Keratinocyte (primary cell): ENCODE measurements at regions not wholly inside any gene's neighbourhood (a gene's known extent, or its start where the extent isn't known, plus 50 kb on each side); places are given as distances from the start of the nearest gene placed in this dataset.

ENCODE experiments used
- DNase-seq: peaks from one replicate; pipeline ENCODE4 v3.0.0-alpha.2; 2011; ENCODE audit warnings: low read depth, missing footprints, low spot score
- FAIRE-seq: peaks from 2 replicates; lab custom pipeline; 2011; peaks lifted over from hg19 to GRCh38; lab: Jason Lieb, UNC
- H2AFZ ChIP-seq: 2 replicates; pipeline ENCODE4 v1.6.0; 2012; ENCODE audit warnings: low read length, control low read depth, inconsistent platforms; ENCODE audit not compliant: control insufficient read depth
- H3K27ac ChIP-seq: 2 replicates; pipeline ENCODE4 v1.5.1; 2011; ENCODE audit warnings: low read length; ENCODE audit not compliant: control insufficient read depth, insufficient read depth
- H3K27me3 ChIP-seq: 3 replicates; pipeline ENCODE4 v1.6.0; 2011; ENCODE audit warnings: low read length; ENCODE audit not compliant: control insufficient read depth, insufficient read depth; ENCODE audit errors: extremely low read depth
- H3K36me3 ChIP-seq, 2 experiments: 2 replicates in 1 of 2; 3 replicates in 1 of 2; pipeline ENCODE4 v1.5.1; 2011; ENCODE audit warnings: low read length in 2 of 2, mild to moderate bottlenecking in 1 of 2; ENCODE audit not compliant: control insufficient read depth in 2 of 2, insufficient read depth in 2 of 2; ENCODE audit errors: extremely low read depth in 1 of 2
- H3K4me1 ChIP-seq: 3 replicates; pipeline ENCODE4 v1.5.1; 2011; ENCODE audit warnings: low read length; ENCODE audit not compliant: control insufficient read depth, insufficient read depth; ENCODE audit errors: extremely low read depth
- H3K4me2 ChIP-seq: 3 replicates; pipeline ENCODE4 v1.6.0; 2011; ENCODE audit warnings: low read depth, low read length; ENCODE audit not compliant: control insufficient read depth, insufficient read depth; ENCODE audit errors: extremely low read depth
- H3K4me3 ChIP-seq, 3 experiments: fragments of 200-600 bp in 1 of 3; sonication (generic) in 1 of 3; 2 replicates in 2 of 3; 3 replicates in 1 of 3; pipeline ENCODE4 v1.5.1; 2011 to 2016; ENCODE audit warnings: low read length in 3 of 3, mild to moderate bottlenecking in 3 of 3, control low read depth in 2 of 3, inconsistent platforms in 1 of 3, low read depth in 1 of 3, mixed read lengths in 1 of 3, mixed run types in 1 of 3, moderate library complexity in 1 of 3; ENCODE audit not compliant: control insufficient read depth in 2 of 3, insufficient read depth in 2 of 3; ENCODE audit errors: extremely low read depth in 1 of 3
- H3K79me2 ChIP-seq: 2 replicates; pipeline ENCODE4 v1.6.0; 2012; ENCODE audit warnings: low read length; ENCODE audit not compliant: control insufficient read depth, insufficient read depth
- H3K9ac ChIP-seq: 3 replicates; pipeline ENCODE4 v1.6.0; 2011; ENCODE audit warnings: low read length; ENCODE audit not compliant: control insufficient read depth, insufficient read depth; ENCODE audit errors: extremely low read depth
- H3K9me1 ChIP-seq: 3 replicates; pipeline ENCODE4 v1.6.0; 2011; ENCODE audit warnings: low read length; ENCODE audit not compliant: control insufficient read depth, insufficient read depth; ENCODE audit errors: extremely low read depth
- H3K9me3 ChIP-seq: 2 replicates; pipeline ENCODE4 v1.5.1; 2012; ENCODE audit warnings: low read depth, low read length; ENCODE audit not compliant: control insufficient read depth
- H4K20me1 ChIP-seq: 3 replicates; pipeline ENCODE4 v1.6.0; 2011; ENCODE audit warnings: low read length; ENCODE audit not compliant: control insufficient read depth, insufficient read depth; ENCODE audit errors: extremely low read depth
- EZH2 ChIP-seq: IDR thresholded peaks from one replicate; pipeline ENCODE4 v1.6.1; 2012; ENCODE audit warnings: inconsistent platforms, mild to moderate bottlenecking, low read length, moderate library complexity
- dilution Hi-C: fragments of 300-500 bp; cut with MboI; formaldehyde crosslinking; loops from one replicate; pipeline ENCODE4 v1.7.0; 2020; ENCODE audit warnings: low sequenced_read_pairs; ENCODE audit not compliant: extremely low pct_ligation_motif_present
- TF ChIP-seq, protein P1 (sequence below), 3 experiments: IDR thresholded peaks in 1 of 3; conservative IDR thresholded peaks in 1 of 3; optimal IDR thresholded peaks in 1 of 3; 2 replicates in 2 of 3; 3 replicates in 1 of 3; pipeline versions ENCODE3 to v1.5.1; 2011; ENCODE audit warnings: low read length in 3 of 3, mild to moderate bottlenecking in 3 of 3, moderate library complexity in 2 of 3, control low read depth in 1 of 3, inconsistent platforms in 1 of 3; ENCODE audit not compliant: insufficient read depth in 2 of 3; ENCODE audit errors: extremely low read depth in 1 of 3

DNA sequence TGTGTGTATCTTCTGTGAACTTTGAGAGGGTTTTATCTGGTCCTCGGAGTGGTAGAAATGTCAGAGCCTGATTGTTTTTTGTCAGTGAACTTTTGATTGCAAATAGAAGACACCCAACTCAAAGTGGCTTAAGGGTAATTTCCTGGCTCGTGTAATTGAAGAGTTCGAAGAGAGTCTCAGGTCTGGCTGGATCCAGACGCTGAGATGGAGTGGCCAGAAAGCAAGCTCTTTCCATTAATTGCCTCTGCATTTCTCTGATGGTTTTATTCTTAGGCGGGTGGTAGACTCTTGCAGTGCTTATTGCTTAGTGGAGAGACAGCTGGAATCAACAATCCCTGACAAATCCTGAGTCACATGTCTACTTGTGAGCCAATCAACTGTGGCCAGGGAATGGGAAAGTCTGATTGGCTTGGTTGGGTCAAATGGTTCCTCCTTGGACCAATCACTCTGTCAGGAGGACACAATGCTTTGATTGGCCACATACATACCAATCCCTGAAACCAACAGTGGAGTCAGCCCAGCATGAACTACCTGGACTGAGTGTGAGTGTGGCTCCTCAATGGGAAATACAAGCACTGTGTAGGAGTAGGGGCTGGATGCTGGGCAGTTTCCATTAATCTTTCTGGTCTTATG, 330.5 kb downstream of the AACS start:
- FAIRE-seq = no peak
- dilution Hi-C loops = no loop called here
- TF ChIP-seq, protein P1, sequence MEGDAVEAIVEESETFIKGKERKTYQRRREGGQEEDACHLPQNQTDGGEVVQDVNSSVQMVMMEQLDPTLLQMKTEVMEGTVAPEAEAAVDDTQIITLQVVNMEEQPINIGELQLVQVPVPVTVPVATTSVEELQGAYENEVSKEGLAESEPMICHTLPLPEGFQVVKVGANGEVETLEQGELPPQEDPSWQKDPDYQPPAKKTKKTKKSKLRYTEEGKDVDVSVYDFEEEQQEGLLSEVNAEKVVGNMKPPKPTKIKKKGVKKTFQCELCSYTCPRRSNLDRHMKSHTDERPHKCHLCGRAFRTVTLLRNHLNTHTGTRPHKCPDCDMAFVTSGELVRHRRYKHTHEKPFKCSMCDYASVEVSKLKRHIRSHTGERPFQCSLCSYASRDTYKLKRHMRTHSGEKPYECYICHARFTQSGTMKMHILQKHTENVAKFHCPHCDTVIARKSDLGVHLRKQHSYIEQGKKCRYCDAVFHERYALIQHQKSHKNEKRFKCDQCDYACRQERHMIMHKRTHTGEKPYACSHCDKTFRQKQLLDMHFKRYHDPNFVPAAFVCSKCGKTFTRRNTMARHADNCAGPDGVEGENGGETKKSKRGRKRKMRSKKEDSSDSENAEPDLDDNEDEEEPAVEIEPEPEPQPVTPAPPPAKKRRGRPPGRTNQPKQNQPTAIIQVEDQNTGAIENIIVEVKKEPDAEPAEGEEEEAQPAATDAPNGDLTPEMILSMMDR (optimal IDR thresholded peaks at IDR 0.05 in 1 of 3, IDR thresholded peaks at IDR 0.05 in 1 of 3, conservative IDR thresholded peaks at IDR 0.05 in 1 of 3; ENCODE audit: extremely low read depth in 1 of 3, insufficient read depth in 2 of 3, low read length in 3 of 3) = no peak
- no peak for TF ChIP-seq EZH2

DNA sequence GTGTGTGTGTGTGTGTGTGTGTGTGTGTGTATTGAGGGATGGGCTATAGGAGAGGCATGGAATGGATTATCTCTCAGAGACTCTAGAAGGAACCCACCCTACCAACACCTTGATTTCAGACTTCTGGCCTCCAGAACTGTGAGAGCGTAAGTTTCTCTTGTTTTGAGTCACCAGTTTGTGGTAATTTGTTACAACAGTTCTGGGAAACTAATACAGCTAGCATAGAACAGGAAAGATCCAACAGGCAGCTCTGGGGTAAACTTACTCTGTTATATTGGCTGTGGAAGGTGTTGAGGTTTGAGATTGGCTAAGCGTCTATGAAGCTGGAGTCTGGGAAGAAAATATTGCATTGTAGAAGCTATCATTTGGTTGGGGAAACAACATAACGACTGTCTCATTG, 334.3 kb downstream of the AACS start:
- Histone ChIP-seq H3K36me3 (no peaks in the 10 kb centered on the region), H3K9me3 (no peaks in the 10 kb centered on the region), H3K4me2 (no peak overlapping the region), H3K4me1 (no peaks in the 10 kb centered on the region), H3K79me2 (no peaks in the 10 kb centered on the region), H3K27ac (no peak overlapping the region), H3K9ac (no peak overlapping the region), H3K27me3 (no peaks in the 10 kb centered on the region), H4K20me1 (no peaks in the 10 kb centered on the region), H2AFZ (no peak overlapping the region), H3K4me3 (no peak overlapping the region), H3K9me1 (no peaks in the 10 kb centered on the region)
- DNase-seq (no peak), FAIRE-seq (no peak)
- dilution Hi-C loops = no loop called here
- TF ChIP-seq EZH2 = no peak
- TF ChIP-seq, protein P1 (optimal IDR thresholded peaks at IDR 0.05 in 1 of 3, IDR thresholded peaks at IDR 0.05 in 1 of 3, conservative IDR thresholded peaks at IDR 0.05 in 1 of 3; ENCODE audit: extremely low read depth in 1 of 3, insufficient read depth in 2 of 3, low read length in 3 of 3) = no peak

More for the DNA sequence above, 330.5 kb downstream of the AACS start:
- no peaks in the 10 kb centered on the region for H3K9me1 ChIP-seq
- H2AFZ ChIP-seq = no peak overlapping the region
- no peaks in the 10 kb centered on the region for H4K20me1 ChIP-seq
- no peak overlapping the region for H3K27ac ChIP-seq
- H3K4me2 ChIP-seq = no peak overlapping the region
- no peaks in the 10 kb centered on the region for H3K27me3 ChIP-seq
- H3K4me3 ChIP-seq = no peak overlapping the region
- H3K9me3 ChIP-seq = peaks cover 1% of the 10 kb centered on the region
- no peak for DNase-seq
- no peaks in the 10 kb centered on the region for H3K79me2 ChIP-seq
- H3K4me1 ChIP-seq = no peaks in the 10 kb centered on the region
- no peak overlapping the region for H3K9ac ChIP-seq
- H3K36me3 ChIP-seq = no peaks in the 10 kb centered on the region
